ENCODE measurements at regions not wholly inside any gene's neighbourhood (a gene's known extent, or its start where the extent isn't known, plus 50 kb on each side); places are given as distances from the start of the nearest gene placed in this dataset.

DNA sequence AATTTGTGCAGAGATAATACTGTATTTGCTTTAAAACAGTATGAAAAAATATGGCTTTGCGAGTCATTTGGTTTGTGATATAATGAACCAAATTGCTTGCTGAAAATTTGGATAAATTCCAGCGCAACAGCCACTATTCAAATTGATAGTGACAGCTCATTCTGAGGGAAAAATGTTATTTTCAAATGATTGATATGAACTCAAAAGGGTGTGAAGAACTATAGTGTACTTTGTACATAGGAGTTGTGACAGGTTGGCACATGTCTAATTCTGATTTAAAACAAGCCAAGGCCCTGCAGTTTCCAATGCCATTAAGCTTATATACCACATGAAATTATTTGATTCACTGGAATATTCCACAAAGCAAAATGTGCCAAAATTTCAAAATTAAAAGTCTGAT lies 1628.9 kb upstream of the AGA start:
- no peaks in the 10 kb centered on the region for H3K36me3 Mint-ChIP-seq (ENCODE audit: low read depth, unreplicated experiment)
- no peaks in the 10 kb centered on the region for H3K27me3 Mint-ChIP-seq (ENCODE audit: low read depth, unreplicated experiment)
- Histone ChIP-seq H3K9ac (ENCODE audit: low read length) (no peak overlapping the region), H3K9me3 (ENCODE audit: insufficient read depth, low read depth, low read length) (no peaks in the 10 kb centered on the region), H3K27ac (ENCODE audit: low read depth, low read length) (no peak overlapping the region), H3K4me2 (ENCODE audit: low read length) (no peak overlapping the region), H4K20me1 (ENCODE audit: insufficient read depth, low read length) (no peaks in the 10 kb centered on the region), H3K36me3 (ENCODE audit: insufficient read depth, low read length) (no peaks in the 10 kb centered on the region), H2AFZ (ENCODE audit: low read depth, low read length) (no peak overlapping the region), H3K4me1 (ENCODE audit: insufficient read depth, low read length) (no peaks in the 10 kb centered on the region), H3K4me3 (ENCODE audit: insufficient read depth, low read depth, low read length) (no peak overlapping the region), H3K27me3 (ENCODE audit: insufficient read depth, low read length) (no peaks in the 10 kb centered on the region), H3K79me2 (ENCODE audit: insufficient read depth, low read length) (no peaks in the 10 kb centered on the region)
- no peaks in the 10 kb centered on the region for H3K4me1 Mint-ChIP-seq (ENCODE audit: low read depth, unreplicated experiment)
- H3K4me3 Mint-ChIP-seq (ENCODE audit: unreplicated experiment), result no peak overlapping the region
- H3K9me3 Mint-ChIP-seq (ENCODE audit: unreplicated experiment), result no peaks in the 10 kb centered on the region
- no peak overlapping the region for H3K27ac Mint-ChIP-seq (ENCODE audit: unreplicated experiment)
- TF ChIP-seq EZH2 (IDR thresholded peaks at IDR 0.05; ENCODE audit: insufficient read depth, low read length), result no peak
- DNase-seq (ENCODE audit: low read depth) (no peak), FAIRE-seq (no peak)

DNA sequence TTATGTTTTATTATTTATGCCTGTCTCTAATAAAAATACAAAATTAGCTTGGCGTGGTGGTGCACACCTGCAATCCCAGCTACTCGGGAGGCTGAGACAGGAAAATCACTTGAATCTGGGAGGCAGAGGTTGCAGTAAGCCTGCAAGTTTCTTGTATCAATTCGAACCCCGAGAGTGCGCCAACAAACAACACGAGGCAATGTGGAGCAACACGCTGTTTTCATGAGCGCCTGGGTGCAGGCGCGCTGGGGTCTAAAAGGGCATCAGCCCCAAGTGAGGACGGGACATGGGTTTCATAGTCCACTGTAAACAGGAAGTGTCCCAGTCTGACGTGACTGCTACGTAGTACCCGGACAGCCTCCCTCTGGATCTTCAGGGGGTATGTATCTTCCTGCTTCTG lies 1634.6 kb upstream of the AGA start:
- H3K4me1 ChIP-seq (ENCODE audit: insufficient read depth, low read length), result no peaks in the 10 kb centered on the region
- no peak overlapping the region for H3K4me3 ChIP-seq (ENCODE audit: insufficient read depth, low read depth, low read length)
- Mint-ChIP-seq H3K4me1 (ENCODE audit: low read depth, unreplicated experiment) (peaks cover 1% of the 10 kb centered on the region), H3K27ac (ENCODE audit: unreplicated experiment) (no peak overlapping the region), H3K36me3 (ENCODE audit: low read depth, unreplicated experiment) (no peaks in the 10 kb centered on the region), H3K4me3 (ENCODE audit: unreplicated experiment) (no peak overlapping the region), H3K27me3 (ENCODE audit: low read depth, unreplicated experiment) (no peaks in the 10 kb centered on the region), H3K9me3 (ENCODE audit: unreplicated experiment) (no peaks in the 10 kb centered on the region)
- H3K4me2 ChIP-seq (ENCODE audit: low read length), result no peak overlapping the region
- H4K20me1 ChIP-seq (ENCODE audit: insufficient read depth, low read length), result no peaks in the 10 kb centered on the region
- H3K27me3 ChIP-seq (ENCODE audit: insufficient read depth, low read length), result no peaks in the 10 kb centered on the region
- H2AFZ ChIP-seq (ENCODE audit: low read depth, low read length), result no peak overlapping the region
- DNase-seq (ENCODE audit: low read depth) (no peak), FAIRE-seq (no peak)
- H3K36me3 ChIP-seq (ENCODE audit: insufficient read depth, low read length), result no peaks in the 10 kb centered on the region
- no peaks in the 10 kb centered on the region for H3K79me2 ChIP-seq (ENCODE audit: insufficient read depth, low read length)
- TF ChIP-seq CTCF (IDR thresholded peaks at IDR 0.05; ENCODE audit: insufficient read depth, low read depth, low read length), result no peak
- TF ChIP-seq EZH2 (IDR thresholded peaks at IDR 0.05; ENCODE audit: insufficient read depth, low read length), result no peak
- no peaks in the 10 kb centered on the region for H3K9me3 ChIP-seq (ENCODE audit: insufficient read depth, low read depth, low read length)
- H3K9ac ChIP-seq (ENCODE audit: low read length), result no peak overlapping the region
- no peak overlapping the region for H3K27ac ChIP-seq (ENCODE audit: low read depth, low read length)

DNA sequence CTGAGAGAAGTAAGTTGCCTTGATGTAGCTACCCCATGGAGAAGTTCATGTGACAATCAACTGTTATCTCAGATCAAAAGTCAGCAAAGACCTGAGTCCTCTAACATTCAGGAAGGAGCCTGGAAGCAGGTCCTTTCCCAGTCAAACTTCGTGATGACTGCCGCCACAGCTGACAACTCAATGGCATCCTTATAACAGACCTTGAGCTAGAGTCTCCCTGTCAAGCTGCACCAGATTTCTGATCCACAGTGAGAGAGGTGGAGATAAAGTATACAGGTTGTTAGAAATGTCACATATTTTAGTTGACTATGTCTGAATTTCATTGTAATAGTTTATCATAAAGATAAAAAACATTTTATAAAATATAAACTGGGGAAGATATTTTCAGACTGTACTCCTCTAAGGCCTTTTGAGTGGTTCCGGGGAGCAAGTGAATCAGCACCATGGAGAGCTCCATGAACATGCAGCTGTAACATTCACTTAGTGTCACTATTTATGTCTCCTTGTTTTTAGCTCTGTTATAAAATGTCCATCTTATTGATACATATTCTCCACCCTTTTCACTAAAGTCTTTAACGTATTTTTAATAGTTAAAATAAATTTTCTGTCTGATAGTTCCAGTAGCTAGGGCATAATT lies 1653.5 kb upstream of the AGA start:
- H3K27ac ChIP-seq (ENCODE audit: low read depth, low read length), result no peak overlapping the region
- H3K27ac Mint-ChIP-seq (ENCODE audit: unreplicated experiment), result no peak overlapping the region
- no peak for FAIRE-seq
- H3K36me3 ChIP-seq (ENCODE audit: insufficient read depth, low read length), result no peaks in the 10 kb centered on the region
- no peaks in the 10 kb centered on the region for H3K36me3 Mint-ChIP-seq (ENCODE audit: low read depth, unreplicated experiment)
- TF ChIP-seq EZH2 (IDR thresholded peaks at IDR 0.05; ENCODE audit: insufficient read depth, low read length), result no peak
- no peak for TF ChIP-seq CTCF (IDR thresholded peaks at IDR 0.05; ENCODE audit: insufficient read depth, low read depth, low read length)
- H3K27me3 Mint-ChIP-seq (ENCODE audit: low read depth, unreplicated experiment), result no peaks in the 10 kb centered on the region
- H3K4me3 Mint-ChIP-seq (ENCODE audit: unreplicated experiment), result no peak overlapping the region
- H2AFZ ChIP-seq (ENCODE audit: low read depth, low read length), result no peak overlapping the region
- H3K4me1 Mint-ChIP-seq (ENCODE audit: low read depth, unreplicated experiment), result no peaks in the 10 kb centered on the region
- H3K4me2 ChIP-seq (ENCODE audit: low read length), result no peak overlapping the region
- no peaks in the 10 kb centered on the region for H3K27me3 ChIP-seq (ENCODE audit: insufficient read depth, low read length)
- peak; percentile 35 for DNase-seq (ENCODE audit: low read depth)
- H3K9me3 Mint-ChIP-seq (ENCODE audit: unreplicated experiment), result no peaks in the 10 kb centered on the region
- H3K9ac ChIP-seq (ENCODE audit: low read length), result no peak overlapping the region
- H3K4me3 ChIP-seq (ENCODE audit: insufficient read depth, low read depth, low read length), result no peak overlapping the region
- H3K9me3 ChIP-seq (ENCODE audit: insufficient read depth, low read depth, low read length), result no peaks in the 10 kb centered on the region
- H4K20me1 ChIP-seq (ENCODE audit: insufficient read depth, low read length), result no peaks in the 10 kb centered on the region
- no peaks in the 10 kb centered on the region for H3K4me1 ChIP-seq (ENCODE audit: insufficient read depth, low read length)
- no peaks in the 10 kb centered on the region for H3K79me2 ChIP-seq (ENCODE audit: insufficient read depth, low read length)
